22Rv1 (cell line): ENCODE measurements at regions not wholly inside any gene's neighbourhood (a gene's known extent, or its start where the extent isn't known, plus 50 kb on each side); places are given as distances from the start of the nearest gene placed in this dataset.

Experiments used
- ZFX ChIP-seq: fragments of 450-650 bp; IDR thresholded peaks from 2 replicates; pipeline ENCODE4 v1.6.1; 2017; ENCODE audit warnings: antibody characterized with exemption, borderline replicate concordance
- TF ChIP-seq, protein P1 (sequence below): fragments of 450-650 bp; IDR thresholded peaks from 2 replicates; pipeline ENCODE4 v1.5.1; 2017; ENCODE audit warnings: mild to moderate bottlenecking

GRCh38 chr6:113047148-113047547 is 700.0 kb downstream of the RFPL4B start:
- TF ChIP-seq, protein P1, sequence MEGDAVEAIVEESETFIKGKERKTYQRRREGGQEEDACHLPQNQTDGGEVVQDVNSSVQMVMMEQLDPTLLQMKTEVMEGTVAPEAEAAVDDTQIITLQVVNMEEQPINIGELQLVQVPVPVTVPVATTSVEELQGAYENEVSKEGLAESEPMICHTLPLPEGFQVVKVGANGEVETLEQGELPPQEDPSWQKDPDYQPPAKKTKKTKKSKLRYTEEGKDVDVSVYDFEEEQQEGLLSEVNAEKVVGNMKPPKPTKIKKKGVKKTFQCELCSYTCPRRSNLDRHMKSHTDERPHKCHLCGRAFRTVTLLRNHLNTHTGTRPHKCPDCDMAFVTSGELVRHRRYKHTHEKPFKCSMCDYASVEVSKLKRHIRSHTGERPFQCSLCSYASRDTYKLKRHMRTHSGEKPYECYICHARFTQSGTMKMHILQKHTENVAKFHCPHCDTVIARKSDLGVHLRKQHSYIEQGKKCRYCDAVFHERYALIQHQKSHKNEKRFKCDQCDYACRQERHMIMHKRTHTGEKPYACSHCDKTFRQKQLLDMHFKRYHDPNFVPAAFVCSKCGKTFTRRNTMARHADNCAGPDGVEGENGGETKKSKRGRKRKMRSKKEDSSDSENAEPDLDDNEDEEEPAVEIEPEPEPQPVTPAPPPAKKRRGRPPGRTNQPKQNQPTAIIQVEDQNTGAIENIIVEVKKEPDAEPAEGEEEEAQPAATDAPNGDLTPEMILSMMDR, result no peak
- TF ChIP-seq ZFX, result no peak
